Endothelial cell (in vitro differentiated cells): ENCODE measurements at regions not wholly inside any gene's neighbourhood (a gene's known extent, or its start where the extent isn't known, plus 50 kb on each side); places are given as distances from the start of the nearest gene placed in this dataset.
"Not testable (repeated sequence)": the region's sequence is repeated elsewhere in the genome, so short reads cannot be mapped to it uniquely, and the experiment has no call there.

Source experiments
- DNase-seq: peaks from one replicate; pipeline ENCODE4 v3.0.0; 2021; ENCODE audit warnings: low spot score
- H3K27ac Mint-ChIP-seq: one replicate; pipeline ENCODE4 v1.8.0; 2021; ENCODE audit warnings: mixed read lengths, inconsistent platforms; ENCODE audit not compliant: unreplicated experiment
- H3K27me3 Mint-ChIP-seq: one replicate; pipeline ENCODE4 v1.8.0; 2021; ENCODE audit warnings: mild to moderate bottlenecking, moderate library complexity, mixed read lengths, inconsistent platforms; ENCODE audit not compliant: unreplicated experiment
- H3K36me3 Mint-ChIP-seq: one replicate; pipeline ENCODE4 v1.8.0; 2021; ENCODE audit warnings: mild to moderate bottlenecking, low read depth, mixed read lengths, inconsistent platforms; ENCODE audit not compliant: unreplicated experiment
- H3K4me1 Mint-ChIP-seq: one replicate; pipeline ENCODE4 v1.8.0; 2021; ENCODE audit warnings: mild to moderate bottlenecking, mixed read lengths, inconsistent platforms; ENCODE audit not compliant: unreplicated experiment
- H3K4me3 Mint-ChIP-seq: one replicate; pipeline ENCODE4 v1.8.0; 2021; ENCODE audit warnings: mild to moderate bottlenecking, mixed read lengths, inconsistent platforms; ENCODE audit not compliant: unreplicated experiment
- H3K9me3 Mint-ChIP-seq: one replicate; pipeline ENCODE4 v1.8.0; 2021; ENCODE audit warnings: mixed read lengths, inconsistent platforms; ENCODE audit not compliant: unreplicated experiment
- TF ChIP-seq, protein P1 (sequence below): fragments of 200-600 bp; sonication (generic); IDR thresholded peaks from one replicate; pipeline ENCODE4 v1.5.0; 2021; ENCODE audit warnings: antibody characterized with exemption; ENCODE audit not compliant: unreplicated experiment

DNA sequence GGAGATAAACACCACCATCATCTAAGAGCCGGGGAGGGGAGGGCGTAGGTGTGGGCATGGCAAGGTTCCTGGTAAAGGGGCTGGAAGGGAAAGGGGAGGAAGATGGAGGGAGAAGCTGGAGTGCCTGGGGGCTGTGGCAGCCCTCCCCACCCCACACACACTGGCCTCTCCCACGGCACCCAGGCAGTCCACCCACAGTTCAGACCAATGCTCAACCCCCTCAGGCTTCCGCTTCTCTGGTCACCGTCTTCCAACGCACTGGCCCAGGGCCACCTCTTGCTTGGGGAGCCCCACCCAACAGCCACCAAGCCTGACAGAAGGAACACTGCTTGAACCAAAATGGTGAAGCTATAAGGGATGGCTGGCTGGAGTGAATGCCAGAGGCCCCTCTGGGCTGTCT is 160.3 kb downstream of the GOLGA6L4 start:
- H3K9me3 Mint-ChIP-seq, H3K4me3 Mint-ChIP-seq, H3K4me1 Mint-ChIP-seq, DNase-seq, H3K36me3 Mint-ChIP-seq, H3K27ac Mint-ChIP-seq: not testable (repeated sequence)
- peaks cover 24% of the 10 kb centered on the region for H3K27me3 Mint-ChIP-seq

DNA sequence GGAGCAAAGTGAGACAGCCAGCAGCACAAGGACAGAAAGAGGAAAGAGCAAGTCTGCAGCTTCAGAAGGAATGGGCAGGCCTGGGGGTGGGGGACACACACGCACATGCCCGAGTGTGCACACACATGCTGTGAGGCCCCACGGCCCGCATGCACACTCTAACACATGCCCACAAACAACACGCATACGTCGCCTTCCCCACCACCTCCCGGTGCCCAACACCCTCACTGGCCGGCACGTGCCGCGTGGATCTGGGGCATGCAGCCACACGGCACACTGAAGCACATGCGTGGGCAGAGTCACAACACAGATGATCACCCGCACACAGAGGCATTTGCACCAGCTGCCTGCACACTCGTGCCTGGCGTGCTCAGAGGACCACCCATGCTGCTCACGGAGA is 161.5 kb downstream of the GOLGA6L4 start:
- not testable (repeated sequence) for H3K9me3 Mint-ChIP-seq

DNA sequence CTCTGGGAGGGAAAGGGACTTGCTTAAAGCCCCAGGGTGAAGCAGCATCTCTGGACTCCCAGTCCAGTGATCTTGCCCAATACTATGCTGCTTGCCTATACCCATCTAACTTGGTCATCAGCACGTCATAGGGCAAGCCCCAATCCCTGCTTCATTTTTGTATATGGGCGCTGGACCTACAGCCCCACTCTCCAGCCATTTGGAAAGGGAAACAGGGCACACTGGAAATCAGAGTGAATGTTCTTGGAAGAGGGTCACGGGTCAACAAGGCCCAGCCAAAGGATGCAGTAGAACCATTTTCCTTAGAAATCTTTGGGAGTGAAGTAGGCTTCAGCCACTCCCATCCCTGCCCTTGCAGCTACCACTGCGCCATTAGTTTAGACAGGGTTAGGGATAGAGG is 162.5 kb downstream of the GOLGA6L4 start:
- not testable (repeated sequence) for H3K9me3 Mint-ChIP-seq, H3K36me3 Mint-ChIP-seq, DNase-seq, H3K4me3 Mint-ChIP-seq, H3K4me1 Mint-ChIP-seq, H3K27ac Mint-ChIP-seq
- H3K27me3 Mint-ChIP-seq, result peaks cover 19% of the 10 kb centered on the region

More for the DNA sequence above, 161.5 kb downstream of the GOLGA6L4 start:
- H3K27me3 Mint-ChIP-seq, result peaks cover 21% of the 10 kb centered on the region
- H3K4me3 Mint-ChIP-seq, H3K4me1 Mint-ChIP-seq, H3K27ac Mint-ChIP-seq, H3K36me3 Mint-ChIP-seq, DNase-seq: not testable (repeated sequence)

DNA sequence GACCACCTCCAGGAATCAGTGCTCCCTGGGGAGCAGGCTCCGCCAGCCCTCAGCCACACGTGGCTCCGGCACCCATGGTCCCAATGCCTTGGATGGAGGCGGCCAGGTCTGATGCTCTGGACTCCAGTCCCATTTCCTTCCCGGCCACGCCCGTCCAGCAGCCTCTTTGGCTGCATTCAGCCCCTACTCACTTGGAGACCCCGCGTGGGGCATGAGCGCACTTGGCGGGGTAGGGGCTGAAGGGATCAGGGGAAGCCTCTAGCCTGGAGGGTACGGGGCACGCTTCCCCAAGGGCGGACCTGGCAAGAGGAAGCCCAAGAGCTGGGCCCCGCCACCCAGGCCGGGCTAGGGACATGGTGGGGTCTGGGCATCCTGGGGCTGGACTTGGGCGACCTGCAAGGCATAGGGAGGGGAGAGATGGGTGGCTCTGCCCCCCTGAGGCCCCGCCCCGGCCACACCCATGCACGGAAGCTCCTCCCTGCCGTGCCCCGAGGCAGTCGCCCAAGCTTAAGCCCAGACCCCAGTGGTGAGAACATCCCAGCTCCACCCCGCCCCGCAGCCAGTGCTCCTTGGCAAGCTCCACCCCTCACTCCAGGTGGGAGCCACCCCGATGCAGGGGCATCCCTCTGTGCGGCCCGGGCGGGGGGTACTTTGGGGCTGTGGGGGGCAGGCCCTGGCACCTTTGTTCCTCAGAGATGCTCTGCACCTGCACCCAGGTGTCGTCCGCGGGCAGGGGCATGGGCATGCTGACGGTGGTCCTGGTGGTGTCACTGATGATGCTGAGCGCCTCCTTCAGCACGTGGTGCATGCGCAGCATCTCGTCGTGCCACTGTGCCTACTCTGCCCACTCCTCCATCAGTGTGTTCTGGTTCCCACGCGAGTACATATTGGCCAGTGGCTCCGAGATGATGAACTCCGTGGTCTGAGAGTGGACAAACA is 163.5 kb downstream of the GOLGA6L4 start:
- H3K27ac Mint-ChIP-seq, result no peak overlapping the region
- H3K4me3 Mint-ChIP-seq, result no peak overlapping the region

DNA sequence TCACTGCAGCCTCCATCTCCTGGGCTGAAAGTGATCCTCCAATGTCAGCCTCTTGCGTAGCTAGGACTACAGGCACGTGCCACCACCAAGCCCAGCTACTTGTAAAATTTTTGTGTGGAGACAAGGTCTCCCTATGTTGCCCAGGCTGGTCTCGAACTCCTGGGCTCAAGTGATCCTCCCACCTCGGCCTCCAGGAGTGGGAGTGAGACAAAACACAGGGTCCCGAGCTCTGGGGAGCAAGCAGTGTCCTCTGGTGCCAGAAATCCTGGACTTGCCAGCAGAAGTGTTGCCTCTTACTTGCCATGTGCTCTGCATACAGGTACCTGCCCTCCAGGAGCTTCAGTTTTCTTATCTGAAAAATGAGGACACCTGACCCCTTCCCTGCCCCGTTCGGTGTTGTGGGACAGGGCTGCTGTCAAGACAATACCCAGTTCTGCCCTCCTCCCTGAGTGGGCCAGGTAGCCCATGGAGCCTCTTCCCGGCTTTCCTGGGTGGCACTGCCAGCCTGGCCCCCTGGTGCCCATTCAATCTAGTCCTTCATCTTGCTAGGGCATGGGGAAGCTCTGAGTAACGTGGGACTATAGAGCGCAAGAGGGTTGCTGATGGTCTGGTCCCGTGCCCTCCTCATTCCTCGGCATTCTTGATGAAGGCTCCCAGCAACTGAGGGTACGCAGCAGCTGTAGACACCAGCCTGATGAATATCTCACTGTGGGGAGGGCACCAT is 164.6 kb downstream of the GOLGA6L4 start:
- peaks cover 16% of the 10 kb centered on the region for H3K27me3 Mint-ChIP-seq
- H3K4me1 Mint-ChIP-seq, result no peaks in the 10 kb centered on the region
- H3K36me3 Mint-ChIP-seq, result no peaks in the 10 kb centered on the region
- DNase-seq, result no peak
- H3K27ac Mint-ChIP-seq, result no peak overlapping the region
- TF ChIP-seq, protein P1, sequence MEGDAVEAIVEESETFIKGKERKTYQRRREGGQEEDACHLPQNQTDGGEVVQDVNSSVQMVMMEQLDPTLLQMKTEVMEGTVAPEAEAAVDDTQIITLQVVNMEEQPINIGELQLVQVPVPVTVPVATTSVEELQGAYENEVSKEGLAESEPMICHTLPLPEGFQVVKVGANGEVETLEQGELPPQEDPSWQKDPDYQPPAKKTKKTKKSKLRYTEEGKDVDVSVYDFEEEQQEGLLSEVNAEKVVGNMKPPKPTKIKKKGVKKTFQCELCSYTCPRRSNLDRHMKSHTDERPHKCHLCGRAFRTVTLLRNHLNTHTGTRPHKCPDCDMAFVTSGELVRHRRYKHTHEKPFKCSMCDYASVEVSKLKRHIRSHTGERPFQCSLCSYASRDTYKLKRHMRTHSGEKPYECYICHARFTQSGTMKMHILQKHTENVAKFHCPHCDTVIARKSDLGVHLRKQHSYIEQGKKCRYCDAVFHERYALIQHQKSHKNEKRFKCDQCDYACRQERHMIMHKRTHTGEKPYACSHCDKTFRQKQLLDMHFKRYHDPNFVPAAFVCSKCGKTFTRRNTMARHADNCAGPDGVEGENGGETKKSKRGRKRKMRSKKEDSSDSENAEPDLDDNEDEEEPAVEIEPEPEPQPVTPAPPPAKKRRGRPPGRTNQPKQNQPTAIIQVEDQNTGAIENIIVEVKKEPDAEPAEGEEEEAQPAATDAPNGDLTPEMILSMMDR, result no peak
- no peaks in the 10 kb centered on the region for H3K9me3 Mint-ChIP-seq
- no peak overlapping the region for H3K4me3 Mint-ChIP-seq

More for the DNA sequence above, 163.5 kb downstream of the GOLGA6L4 start:
- H3K4me1 Mint-ChIP-seq, result no peaks in the 10 kb centered on the region
- no peaks in the 10 kb centered on the region for H3K36me3 Mint-ChIP-seq
- no peak for DNase-seq
- TF ChIP-seq, protein P1, result no peak
- H3K9me3 Mint-ChIP-seq, result no peaks in the 10 kb centered on the region
- peaks cover 17% of the 10 kb centered on the region for H3K27me3 Mint-ChIP-seq

DNA sequence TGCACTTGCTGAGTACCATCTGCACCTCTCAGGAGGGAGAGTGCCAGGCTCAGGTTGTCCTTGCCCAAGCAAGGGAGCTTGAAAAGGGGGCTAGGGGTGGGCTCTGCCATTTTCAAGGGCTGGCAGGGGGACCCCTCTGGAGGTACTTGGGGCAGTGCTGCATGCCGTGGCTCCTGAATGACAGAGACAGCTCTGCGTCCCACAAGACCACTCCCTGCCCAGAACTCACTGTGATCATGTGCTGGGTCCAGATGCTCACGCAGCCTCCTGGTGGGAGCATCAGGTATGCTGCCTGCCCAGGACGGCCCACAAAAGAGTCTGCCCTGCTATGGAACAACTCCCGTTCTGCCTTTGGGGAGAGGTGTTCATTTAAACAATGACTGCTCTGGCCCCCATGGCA is 165.2 kb downstream of the GOLGA6L4 start:
- Mint-ChIP-seq H3K4me3 (no peak overlapping the region), H3K4me1 (no peaks in the 10 kb centered on the region), H3K27me3 (peaks cover 14% of the 10 kb centered on the region), H3K27ac (no peak overlapping the region), H3K36me3 (no peaks in the 10 kb centered on the region), H3K9me3 (no peaks in the 10 kb centered on the region)
- TF ChIP-seq, protein P1, result no peak
- no peak for DNase-seq

GRCh38 chr15:84401461-84401860 is 165.9 kb downstream of the GOLGA6L4 start:
- H3K27ac Mint-ChIP-seq, DNase-seq, H3K9me3 Mint-ChIP-seq, H3K4me3 Mint-ChIP-seq, H3K4me1 Mint-ChIP-seq, H3K36me3 Mint-ChIP-seq: not testable (repeated sequence)
- H3K27me3 Mint-ChIP-seq, result peaks cover 14% of the 10 kb centered on the region

DNA sequence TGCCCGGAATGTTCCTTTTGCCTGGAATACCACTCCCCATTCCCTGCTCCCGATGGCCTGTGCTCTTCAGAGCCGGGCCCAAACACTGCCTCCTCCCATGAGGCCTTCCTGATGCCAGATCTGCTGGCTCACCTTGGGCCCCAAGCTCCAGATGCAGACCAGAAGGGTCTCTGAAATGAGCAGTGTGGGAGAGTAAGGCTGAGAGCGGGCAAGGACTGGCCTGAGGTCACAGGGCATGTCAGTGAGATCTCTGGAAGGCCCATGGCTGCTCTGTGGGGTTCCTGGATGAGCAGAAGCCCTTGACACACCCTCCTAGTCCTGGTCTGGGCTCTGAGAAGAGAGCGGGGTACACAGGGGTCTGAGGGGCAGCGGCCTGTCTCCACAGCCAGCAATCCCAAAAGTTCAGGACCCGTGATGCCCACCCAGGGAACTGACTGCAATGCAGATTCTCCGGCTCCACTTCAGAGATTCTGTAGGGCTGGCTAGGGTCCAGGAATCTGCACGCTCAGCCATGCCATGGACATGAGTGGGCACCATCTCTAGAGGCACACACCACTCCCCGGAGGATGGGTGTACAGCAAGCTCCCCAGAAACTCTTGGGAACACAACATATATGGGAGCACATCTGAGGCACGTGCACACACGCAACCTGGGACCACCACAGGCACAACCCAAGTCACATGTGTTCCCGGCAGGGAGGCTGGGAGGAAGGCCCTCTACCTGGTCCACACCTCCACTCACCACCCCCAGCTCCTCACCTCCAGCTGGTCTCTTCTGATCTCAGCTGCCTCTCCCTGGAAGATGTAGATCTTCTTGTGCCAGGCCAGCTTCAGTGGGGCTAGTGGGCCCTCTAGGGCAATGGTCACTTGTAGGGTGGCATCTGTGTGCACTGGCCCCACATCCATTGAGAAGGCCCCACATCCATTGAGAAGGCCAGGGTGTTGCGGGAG is 166.6 kb downstream of the GOLGA6L4 start:
- DNase-seq, H3K4me1 Mint-ChIP-seq, H3K36me3 Mint-ChIP-seq, H3K4me3 Mint-ChIP-seq, H3K9me3 Mint-ChIP-seq, H3K27ac Mint-ChIP-seq: not testable (repeated sequence)
- H3K27me3 Mint-ChIP-seq, result peaks cover 13% of the 10 kb centered on the region
